Gastrocnemius medialis (tissue), 4 donors: ENCODE measurements at regions not wholly inside any gene's neighbourhood (a gene's known extent, or its start where the extent isn't known, plus 50 kb on each side); places are given as distances from the start of the nearest gene placed in this dataset.

Source experiments
- ATAC-seq, 2 donors: fragments of 150-250 bp; one replicate each; pipeline ENCODE4 v1.9.1; 2016
- DNase-seq, 2 donors: peaks; one replicate each; pipeline ENCODE4 v3.0.0-alpha.2; 2019
- H3K27ac ChIP-seq, 4 donors: fragments of 200-600 bp; sonication (generic); 1 replicate in 1 of 4; 2 replicates in 3 of 4; pipeline ENCODE4 v1.5.1; 2016 to 2018; ENCODE audit warnings: mild to moderate bottlenecking in 2 of 4, moderate library complexity in 1 of 4
- H3K27me3 ChIP-seq, 3 donors: fragments of 200-600 bp; sonication (generic) in 2 of 3; 1 replicate in 1 of 3; 2 replicates in 2 of 3; pipeline versions ENCODE4 v1.5.1 to v1.6.0; 2016 to 2019; ENCODE audit warnings: mild to moderate bottlenecking in 1 of 3, moderate library complexity in 1 of 3
- H3K36me3 ChIP-seq, 2 donors: fragments of 200-600 bp; sonication (generic) in 1 of 2; one replicate each; pipeline ENCODE4 v1.5.1; 2017 to 2018
- H3K4me1 ChIP-seq, 2 donors: fragments of 200-600 bp; sonication (generic) in 1 of 2; one replicate each; pipeline ENCODE4 v1.5.1; 2016 to 2017; ENCODE audit warnings: mild to moderate bottlenecking in 2 of 2
- H3K4me3 ChIP-seq, 4 donors: fragments of 200-600 bp; sonication (generic) in 3 of 4; 1 replicate in 1 of 4; 2 replicates in 3 of 4; pipeline ENCODE4 v1.5.1; 2016 to 2019; ENCODE audit warnings: mild to moderate bottlenecking in 2 of 4
- H3K9me3 ChIP-seq, 3 donors: fragments of 200-600 bp; sonication (generic) in 2 of 3; 1 replicate in 1 of 3; 2 replicates in 2 of 3; pipeline ENCODE4 v1.5.1; 2016 to 2019
- POLR2A ChIP-seq, 2 donors: fragments of 450-650 bp; IDR thresholded peaks; one replicate each; pipeline ENCODE4 v1.6.1; 2017; ENCODE audit warnings: antibody characterized with exemption in 2 of 2, mild to moderate bottlenecking in 2 of 2, moderate library complexity in 2 of 2
- in situ Hi-C, 4 donors: fragments of 200-750 bp; cut with MboI; loops; one replicate each; pipeline versions ENCODE4 v1.15.0 to v1.8.0; 2017; ENCODE audit warnings: low sequenced_read_pairs in 4 of 4
- intact Hi-C: fragments of 100-400 bp; cut with DNase I; formaldehyde crosslinking; loops from one replicate; pipeline ENCODE4 v1.15.1; 2023; ENCODE audit warnings: low total_unique reads
- TF ChIP-seq, protein P1 (sequence below), 5 experiments: fragments of 450-650 bp in 3 of 5; fragments of 200-600 bp in 2 of 5; sonication (generic) in 2 of 5; IDR thresholded peaks in 4 of 5; conservative IDR thresholded peaks in 1 of 5; 1 replicate in 4 of 5; 2 replicates in 1 of 5; pipeline ENCODE4 v1.5.1; 2016 to 2019; ENCODE audit warnings: antibody characterized with exemption in 5 of 5, mild to moderate bottlenecking in 3 of 5, moderate library complexity in 3 of 5

DNA sequence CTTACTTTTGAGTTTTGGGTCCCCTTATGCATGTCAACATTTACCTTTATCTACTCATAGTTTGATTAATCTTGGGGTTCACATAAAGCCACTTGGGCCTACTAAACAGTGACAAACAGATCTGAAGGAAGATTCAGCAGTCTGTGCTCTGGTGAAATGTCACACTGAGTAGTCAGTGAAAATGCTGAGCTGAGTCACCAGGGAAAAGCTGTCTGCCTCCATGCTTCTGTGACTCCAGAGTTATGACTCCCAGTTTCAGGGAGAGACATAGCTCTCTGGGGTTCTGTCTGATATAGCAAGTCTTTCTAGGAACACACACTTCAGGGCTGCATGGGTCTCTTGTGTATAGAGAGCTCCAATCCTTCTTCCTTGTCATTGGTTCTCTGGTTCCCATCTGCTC, 406.3 kb upstream of the FAR2 start:
- no peak for DNase-seq
- no peaks in the 10 kb centered on the region for H3K9me3 ChIP-seq
- TF ChIP-seq, protein P1, sequence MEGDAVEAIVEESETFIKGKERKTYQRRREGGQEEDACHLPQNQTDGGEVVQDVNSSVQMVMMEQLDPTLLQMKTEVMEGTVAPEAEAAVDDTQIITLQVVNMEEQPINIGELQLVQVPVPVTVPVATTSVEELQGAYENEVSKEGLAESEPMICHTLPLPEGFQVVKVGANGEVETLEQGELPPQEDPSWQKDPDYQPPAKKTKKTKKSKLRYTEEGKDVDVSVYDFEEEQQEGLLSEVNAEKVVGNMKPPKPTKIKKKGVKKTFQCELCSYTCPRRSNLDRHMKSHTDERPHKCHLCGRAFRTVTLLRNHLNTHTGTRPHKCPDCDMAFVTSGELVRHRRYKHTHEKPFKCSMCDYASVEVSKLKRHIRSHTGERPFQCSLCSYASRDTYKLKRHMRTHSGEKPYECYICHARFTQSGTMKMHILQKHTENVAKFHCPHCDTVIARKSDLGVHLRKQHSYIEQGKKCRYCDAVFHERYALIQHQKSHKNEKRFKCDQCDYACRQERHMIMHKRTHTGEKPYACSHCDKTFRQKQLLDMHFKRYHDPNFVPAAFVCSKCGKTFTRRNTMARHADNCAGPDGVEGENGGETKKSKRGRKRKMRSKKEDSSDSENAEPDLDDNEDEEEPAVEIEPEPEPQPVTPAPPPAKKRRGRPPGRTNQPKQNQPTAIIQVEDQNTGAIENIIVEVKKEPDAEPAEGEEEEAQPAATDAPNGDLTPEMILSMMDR (IDR thresholded peaks at IDR 0.05 in 4 of 5, conservative IDR thresholded peaks at IDR 0.05 in 1 of 5), result no peak
- TF ChIP-seq POLR2A (IDR thresholded peaks at IDR 0.05), result no peak
- ATAC-seq, result no peak
- H3K4me1 ChIP-seq, result no peaks in the 10 kb centered on the region
- in situ Hi-C loops (loop anchor here in 1 of 4 donors (25.0 kb wide), 1 partner anchor 95 kb away; no protein-coding TSS in a partner anchor), intact Hi-C loops (no loop called here)
- no peaks in the 10 kb centered on the region for H3K36me3 ChIP-seq
- no peak overlapping the region for H3K27ac ChIP-seq
- no peak overlapping the region for H3K4me3 ChIP-seq
- no peaks in the 10 kb centered on the region for H3K27me3 ChIP-seq

- intact Hi-C loops (no loop called here), in situ Hi-C loops (loop anchor here in 1 of 4 donors (25.0 kb wide), 1 partner anchor 90 kb away; no protein-coding TSS in a partner anchor)
- ATAC-seq (no peak), DNase-seq (no peak)
- TF ChIP-seq POLR2A (IDR thresholded peaks at IDR 0.05), result no peak
- TF ChIP-seq, protein P1 (IDR thresholded peaks at IDR 0.05 in 4 of 5, conservative IDR thresholded peaks at IDR 0.05 in 1 of 5), result no peak
- Histone ChIP-seq H3K27ac (no peak overlapping the region), H3K36me3 (no peaks in the 10 kb centered on the region), H3K4me3 (no peak overlapping the region), H3K4me1 (no peaks in the 10 kb centered on the region), H3K9me3 (no peaks in the 10 kb centered on the region), H3K27me3 (no peaks in the 10 kb centered on the region)
These were observed 402.2 kb upstream of the FAR2 start for GRCh38 chr12:28746734-28747325.

- intact Hi-C loops (no loop called here), in situ Hi-C loops (no loop called here)
- Histone ChIP-seq H3K9me3 (no peaks in the 10 kb centered on the region), H3K4me1 (no peaks in the 10 kb centered on the region), H3K27ac (no peak overlapping the region), H3K4me3 (no peak overlapping the region), H3K36me3 (no peaks in the 10 kb centered on the region), H3K27me3 (no peaks in the 10 kb centered on the region)
- DNase-seq (no peak), ATAC-seq (no peak)
- no peak for TF ChIP-seq POLR2A (IDR thresholded peaks at IDR 0.05)
- TF ChIP-seq, protein P1 (IDR thresholded peaks at IDR 0.05 in 4 of 5, conservative IDR thresholded peaks at IDR 0.05 in 1 of 5), result no peak
These were observed 398.0 kb upstream of the FAR2 start for GRCh38 chr12:28750946-28751685.

DNA sequence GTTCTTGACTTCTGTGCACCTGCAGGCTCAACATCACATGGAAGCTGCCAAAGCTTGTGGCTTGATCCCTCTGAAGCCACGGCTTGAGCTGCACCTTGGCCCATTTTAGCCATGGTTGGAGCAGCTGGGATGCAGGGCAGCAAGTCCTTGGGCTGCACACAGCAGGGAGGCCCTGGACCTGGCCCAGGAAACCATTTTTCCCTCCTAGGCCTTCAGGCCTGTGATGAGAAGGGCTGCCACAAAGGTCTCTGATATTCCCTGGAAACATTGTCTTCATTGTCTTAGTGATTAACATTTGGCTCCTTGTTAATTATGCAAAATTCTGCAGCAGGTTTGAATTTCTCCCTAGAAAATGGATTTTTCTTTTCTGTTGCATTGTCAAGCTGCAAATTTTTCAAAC, 394.1 kb upstream of the FAR2 start:
- Histone ChIP-seq H3K27ac (no peak overlapping the region), H3K4me1 (no peaks in the 10 kb centered on the region), H3K27me3 (no peaks in the 10 kb centered on the region), H3K4me3 (no peak overlapping the region), H3K36me3 (no peaks in the 10 kb centered on the region), H3K9me3 (no peaks in the 10 kb centered on the region)
- intact Hi-C loops, result no loop called here
- no peak for DNase-seq
- TF ChIP-seq, protein P1 (IDR thresholded peaks at IDR 0.05 in 4 of 5, conservative IDR thresholded peaks at IDR 0.05 in 1 of 5), result no peak
- TF ChIP-seq POLR2A (IDR thresholded peaks at IDR 0.05), result no peak
- in situ Hi-C loops, result no loop called here
- ATAC-seq, result no peak
